ENCODE measurements at regions not wholly inside any gene's neighbourhood (a gene's known extent, or its start where the extent isn't known, plus 50 kb on each side); places are given as distances from the start of the nearest gene placed in this dataset.

DNA sequence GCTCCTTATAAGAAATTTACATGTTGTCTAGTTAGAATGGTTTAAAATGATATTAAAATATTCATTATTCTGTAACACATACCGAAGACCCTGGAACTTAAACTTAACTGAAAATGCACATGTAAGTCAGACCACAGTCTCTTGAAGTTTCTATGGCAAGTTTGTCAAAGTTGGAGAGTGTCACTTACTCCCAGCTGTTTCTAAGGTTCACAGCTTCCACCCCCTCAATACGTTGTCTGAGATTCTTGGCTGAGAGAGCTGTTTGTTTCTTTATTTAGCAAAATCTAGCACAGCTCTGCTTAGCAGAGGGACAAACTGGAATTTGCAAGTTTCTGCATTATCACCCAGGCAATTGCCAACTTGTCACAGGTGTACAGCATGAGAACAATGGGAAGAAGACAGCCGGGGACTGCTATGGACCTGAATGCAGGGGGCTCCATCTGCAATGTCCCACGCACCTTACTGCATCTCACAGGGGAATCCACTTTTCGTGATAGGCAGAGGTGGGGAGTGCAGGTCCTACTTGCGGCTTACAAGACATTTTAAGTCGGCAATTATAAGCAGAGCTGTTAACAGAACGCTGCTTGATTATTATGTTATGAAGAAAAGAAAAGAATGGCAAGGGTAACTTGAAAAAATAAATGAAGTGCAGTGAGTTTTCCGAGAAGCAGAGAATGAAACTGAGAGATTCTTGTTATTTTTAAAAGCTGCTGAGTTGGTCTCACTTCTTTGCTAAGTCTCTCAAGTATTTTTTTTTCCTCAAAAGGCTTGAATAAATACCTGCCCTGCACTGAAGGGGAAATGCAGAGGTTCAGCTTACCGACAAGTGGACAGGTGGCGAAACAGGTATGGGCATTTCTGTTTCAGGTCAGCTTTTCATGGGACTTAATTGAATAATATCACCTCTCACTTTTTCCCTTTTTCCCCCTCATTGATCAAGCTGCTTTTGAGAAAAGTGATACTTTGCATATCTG, 1072.1 kb upstream of the FANCL start:
- ChIA-PET CTCF (no interaction called here), POLR2A (no interaction called here)
- no peak for DNase-seq (ENCODE audit: extremely low spot score)
- TF ChIP-seq SP1 (IDR thresholded peaks at IDR 0.05) (no peak), HDGF (IDR thresholded peaks at IDR 0.05; ENCODE audit: borderline replicate concordance) (no peak), BHLHE40 (IDR thresholded peaks at IDR 0.05; ENCODE audit: borderline replicate concordance) (no peak), TARDBP (IDR thresholded peaks at IDR 0.05) (no peak), LEF1 (IDR thresholded peaks at IDR 0.05; ENCODE audit: borderline replicate concordance) (no peak)
- TF ChIP-seq, protein P1, sequence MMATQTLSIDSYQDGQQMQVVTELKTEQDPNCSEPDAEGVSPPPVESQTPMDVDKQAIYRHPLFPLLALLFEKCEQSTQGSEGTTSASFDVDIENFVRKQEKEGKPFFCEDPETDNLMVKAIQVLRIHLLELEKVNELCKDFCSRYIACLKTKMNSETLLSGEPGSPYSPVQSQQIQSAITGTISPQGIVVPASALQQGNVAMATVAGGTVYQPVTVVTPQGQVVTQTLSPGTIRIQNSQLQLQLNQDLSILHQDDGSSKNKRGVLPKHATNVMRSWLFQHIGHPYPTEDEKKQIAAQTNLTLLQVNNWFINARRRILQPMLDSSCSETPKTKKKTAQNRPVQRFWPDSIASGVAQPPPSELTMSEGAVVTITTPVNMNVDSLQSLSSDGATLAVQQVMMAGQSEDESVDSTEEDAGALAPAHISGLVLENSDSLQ (IDR thresholded peaks at IDR 0.05), result no peak

DNA sequence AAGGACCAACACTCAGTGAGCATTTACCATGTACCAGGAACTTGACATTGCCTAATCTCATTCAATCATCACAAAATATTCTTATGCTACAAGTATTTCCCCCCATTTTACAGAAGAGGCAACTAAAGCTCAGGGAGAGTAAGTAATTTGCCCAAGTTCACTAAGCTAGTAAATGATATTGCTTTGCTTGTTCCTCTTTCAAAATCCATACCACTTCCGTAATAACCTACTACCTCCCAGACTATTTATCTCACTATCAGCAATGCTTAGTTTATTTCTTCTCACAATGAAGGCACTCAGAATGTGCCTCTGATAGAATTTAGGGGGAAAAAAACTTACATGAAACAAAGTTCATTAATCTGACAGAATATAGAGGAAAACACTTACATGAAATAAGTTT, 1070.9 kb upstream of the FANCL start:
- DNase-seq (ENCODE audit: extremely low spot score), result no peak
- POLR2A ChIA-PET, result no interaction called here
- no peak for TF ChIP-seq TARDBP (IDR thresholded peaks at IDR 0.05)
- TF ChIP-seq L3MBTL2 (conservative IDR thresholded peaks at IDR 0.05), result no peak
- TF ChIP-seq NFRKB (IDR thresholded peaks at IDR 0.05), result no peak
- TF ChIP-seq ARNT (IDR thresholded peaks at IDR 0.05), result no peak
- TF ChIP-seq CTBP1 (IDR thresholded peaks at IDR 0.05; ENCODE audit: borderline replicate concordance), result no peak
- no peak for TF ChIP-seq LEF1 (IDR thresholded peaks at IDR 0.05; ENCODE audit: borderline replicate concordance)
- no peak for TF ChIP-seq ZNF384 (IDR thresholded peaks at IDR 0.05)
- no peak for TF ChIP-seq ELF4 (IDR thresholded peaks at IDR 0.05)
- no peak for TF ChIP-seq SUZ12 (IDR thresholded peaks at IDR 0.05)
- no peak for TF ChIP-seq FOXK2 (IDR thresholded peaks at IDR 0.05)
- TF ChIP-seq HDGF (IDR thresholded peaks at IDR 0.05; ENCODE audit: borderline replicate concordance), result no peak

DNA sequence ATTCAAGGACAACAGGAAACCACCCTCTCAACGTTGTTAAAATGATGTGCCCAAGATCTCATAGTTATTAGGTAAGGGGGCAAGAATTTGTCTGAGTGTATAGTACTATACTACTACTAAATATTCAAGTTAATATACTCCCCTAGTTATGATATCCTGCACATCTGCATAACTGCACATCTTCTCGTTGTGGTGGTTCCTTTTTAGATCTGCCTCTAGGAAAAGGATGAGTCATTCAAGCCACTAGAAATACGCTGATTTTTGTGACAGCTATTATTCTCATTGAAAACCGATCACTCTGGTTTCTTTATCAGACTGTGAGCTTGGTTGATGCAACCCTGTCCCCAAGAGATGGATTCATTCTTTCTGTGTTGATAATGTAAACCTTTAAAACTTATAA, 1067.0 kb upstream of the FANCL start:
- CTCF ChIA-PET, result no interaction called here
- DNase-seq (ENCODE audit: extremely low spot score), result no peak
- TF ChIP-seq LEF1 (IDR thresholded peaks at IDR 0.05; ENCODE audit: borderline replicate concordance) (no peak), SP1 (IDR thresholded peaks at IDR 0.05) (no peak), BHLHE40 (IDR thresholded peaks at IDR 0.05; ENCODE audit: borderline replicate concordance) (no peak), NFRKB (IDR thresholded peaks at IDR 0.05) (no peak), SUZ12 (IDR thresholded peaks at IDR 0.05) (no peak), FOXK2 (IDR thresholded peaks at IDR 0.05) (no peak), ZNF384 (IDR thresholded peaks at IDR 0.05) (no peak), CTBP1 (IDR thresholded peaks at IDR 0.05; ENCODE audit: borderline replicate concordance) (no peak), ARNT (IDR thresholded peaks at IDR 0.05) (no peak), ELF4 (IDR thresholded peaks at IDR 0.05) (no peak), HDGF (IDR thresholded peaks at IDR 0.05; ENCODE audit: borderline replicate concordance) (no peak), FOXA1 (IDR thresholded peaks at IDR 0.05) (no peak), L3MBTL2 (conservative IDR thresholded peaks at IDR 0.05) (no peak), TARDBP (IDR thresholded peaks at IDR 0.05) (no peak), FOXM1 (IDR thresholded peaks at IDR 0.05; ENCODE audit: borderline replicate concordance) (no peak)
- TF ChIP-seq, protein P1 (IDR thresholded peaks at IDR 0.05), result no peak
- POLR2A ChIA-PET, result no interaction called here

More for the DNA sequence above, 1070.9 kb upstream of the FANCL start:
- CTCF ChIA-PET, result no interaction called here

DNA sequence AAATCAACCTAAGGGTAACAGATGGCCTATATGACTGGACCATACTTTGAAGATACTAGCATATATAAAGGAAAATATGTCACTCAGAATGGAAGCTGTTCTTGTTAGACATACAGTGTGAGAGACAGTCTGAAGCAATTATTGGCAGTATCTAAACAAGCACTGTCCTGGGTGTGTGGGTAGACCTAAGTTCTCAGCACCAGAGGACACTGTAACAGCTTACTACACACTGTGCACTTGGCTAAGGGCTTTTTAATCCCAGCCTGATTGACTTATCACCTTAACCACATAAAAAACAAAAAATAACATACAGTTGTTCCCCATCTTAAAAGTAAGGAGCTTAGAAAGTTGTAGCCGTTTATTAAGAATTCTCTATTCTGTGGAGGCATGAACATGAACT, 1066.1 kb upstream of the FANCL start:
- ChIA-PET POLR2A (no interaction called here), CTCF (no interaction called here)
- DNase-seq (ENCODE audit: extremely low spot score), result no peak
- TF ChIP-seq BHLHE40 (IDR thresholded peaks at IDR 0.05; ENCODE audit: borderline replicate concordance), result no peak
- TF ChIP-seq HDGF (IDR thresholded peaks at IDR 0.05; ENCODE audit: borderline replicate concordance), result no peak
- TF ChIP-seq NFRKB (IDR thresholded peaks at IDR 0.05), result no peak
- no peak for TF ChIP-seq FOXA1 (IDR thresholded peaks at IDR 0.05)
- TF ChIP-seq, protein P1 (IDR thresholded peaks at IDR 0.05), result no peak
- TF ChIP-seq SP1 (IDR thresholded peaks at IDR 0.05), result no peak
- TF ChIP-seq ARNT (IDR thresholded peaks at IDR 0.05), result no peak
- TF ChIP-seq TARDBP (IDR thresholded peaks at IDR 0.05), result no peak
- no peak for TF ChIP-seq SUZ12 (IDR thresholded peaks at IDR 0.05)
- no peak for TF ChIP-seq LEF1 (IDR thresholded peaks at IDR 0.05; ENCODE audit: borderline replicate concordance)
- no peak for TF ChIP-seq ZNF384 (IDR thresholded peaks at IDR 0.05)
- TF ChIP-seq CTBP1 (IDR thresholded peaks at IDR 0.05; ENCODE audit: borderline replicate concordance), result no peak
- no peak for TF ChIP-seq L3MBTL2 (conservative IDR thresholded peaks at IDR 0.05)
- TF ChIP-seq FOXK2 (IDR thresholded peaks at IDR 0.05), result no peak
- no peak for TF ChIP-seq ELF4 (IDR thresholded peaks at IDR 0.05)
- TF ChIP-seq FOXM1 (IDR thresholded peaks at IDR 0.05; ENCODE audit: borderline replicate concordance), result no peak

DNA sequence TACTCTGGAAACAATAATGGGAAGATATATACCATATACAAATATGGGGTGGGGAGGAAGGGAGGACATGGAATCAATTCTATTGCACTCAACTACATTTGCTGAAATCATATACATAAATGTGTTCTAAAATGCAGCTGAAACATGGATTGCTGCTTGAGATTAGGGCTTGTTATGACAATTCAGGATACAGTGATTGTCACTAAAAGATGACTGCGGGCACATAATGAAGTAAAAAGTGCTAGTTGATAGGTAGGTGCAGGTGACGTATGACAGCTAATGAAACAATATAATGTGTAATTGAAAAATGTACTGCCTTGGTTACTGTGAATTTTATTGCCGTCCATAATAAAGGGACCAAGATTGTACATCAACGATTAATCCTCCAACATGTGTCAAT, 1062.1 kb upstream of the FANCL start:
- CTCF ChIA-PET, result interaction anchor here (0.6 kb wide), 1 partner anchor 13 kb away, joined by 3 read pairs; no protein-coding TSS in a partner anchor
- TF ChIP-seq ZNF384 (IDR thresholded peaks at IDR 0.05) (no peak), NFRKB (IDR thresholded peaks at IDR 0.05) (no peak), SP1 (IDR thresholded peaks at IDR 0.05) (no peak), L3MBTL2 (conservative IDR thresholded peaks at IDR 0.05) (no peak), FOXA1 (IDR thresholded peaks at IDR 0.05) (no peak), ARNT (IDR thresholded peaks at IDR 0.05) (no peak), ELF4 (IDR thresholded peaks at IDR 0.05) (no peak), FOXM1 (IDR thresholded peaks at IDR 0.05; ENCODE audit: borderline replicate concordance) (no peak)
- TF ChIP-seq, protein P1 (IDR thresholded peaks at IDR 0.05), result no peak
- POLR2A ChIA-PET, result no interaction called here
- DNase-seq (ENCODE audit: extremely low spot score), result no peak

Data from HEK293T (cell line).